Endothelial cell of umbilical vein (primary cell): ENCODE measurements at regions not wholly inside any gene's neighbourhood (a gene's known extent, or its start where the extent isn't known, plus 50 kb on each side); places are given as distances from the start of the nearest gene placed in this dataset.

ENCODE experiments used
- BruUV-seq: library from RNA; stranded (reverse); fragments of 400-500 nt; replicated peaks from 2 replicates; lab custom pipeline; 2021; lab: Mats Ljungman, UMichigan
- CTCF ChIA-PET: fragments of 300-600, 350-600 bp; sonication (Branson Sonifier 250); formaldehyde crosslinking; loops from one replicate; lab custom pipeline; 2021; ENCODE audit warnings: antibody characterized with exemption, inconsistent platforms; lab: Charles Lee
- POLR2A ChIA-PET: fragments of 300-600, 350-600 bp; sonication (Branson Sonifier 250); formaldehyde crosslinking; loops from one replicate; lab custom pipeline; 2021; ENCODE audit warnings: antibody characterized with exemption, inconsistent platforms; lab: Charles Lee
- DNase-seq: peaks from one replicate; pipeline ENCODE4 v3.0.0-alpha.2; 2011; ENCODE audit warnings: low read depth, low spot score
- FAIRE-seq: peaks from 2 replicates; lab custom pipeline; 2011; peaks lifted over from hg19 to GRCh38; lab: Jason Lieb, UNC
- H2AFZ ChIP-seq: 2 replicates; pipeline ENCODE4 v1.6.0; 2012; ENCODE audit warnings: low read depth, low read length, control low read depth, inconsistent platforms
- H3K27ac ChIP-seq: 2 replicates; pipeline ENCODE4 v1.5.1; 2011; ENCODE audit warnings: low read depth, mild to moderate bottlenecking, control low read depth, low read length, moderate library complexity; ENCODE audit not compliant: insufficient read depth
- H3K27me3 ChIP-seq, 2 experiments: 2 replicates each; pipeline versions ENCODE4 v1.6.0 to v1.6.1; 2011; ENCODE audit warnings: low read length in 2 of 2, mixed read lengths in 1 of 2; ENCODE audit not compliant: control insufficient read depth in 2 of 2, insufficient read depth in 2 of 2
- H3K36me3 ChIP-seq, 2 experiments: 2 replicates in 1 of 2; 3 replicates in 1 of 2; pipeline ENCODE4 v1.5.1; 2011; ENCODE audit warnings: low read length in 2 of 2, mild to moderate bottlenecking in 1 of 2, moderate library complexity in 1 of 2; ENCODE audit not compliant: control insufficient read depth in 2 of 2, insufficient read depth in 2 of 2; ENCODE audit errors: extremely low read depth in 1 of 2
- H3K4me1 ChIP-seq: 3 replicates; pipeline ENCODE4 v1.5.1; 2011; ENCODE audit warnings: mild to moderate bottlenecking, low read length; ENCODE audit not compliant: control insufficient read depth, insufficient read depth; ENCODE audit errors: extremely low read depth
- H3K4me2 ChIP-seq: 2 replicates; pipeline ENCODE4 v1.6.1; 2011; ENCODE audit warnings: low read length, control low read depth, mixed read lengths; ENCODE audit not compliant: insufficient read depth
- H3K4me3 ChIP-seq, 3 experiments: fragments of 200-600 bp in 1 of 3; sonication (generic), shearing (Covaris generic) in 1 of 3; replicated peaks in 1 of 3; 2 replicates each; pipeline ENCODE4 v1.5.1; 2011 to 2016; ENCODE audit warnings: control low read depth in 3 of 3, low read length in 3 of 3, mild to moderate bottlenecking in 2 of 3, inconsistent platforms in 1 of 3, low read depth in 1 of 3, moderate library complexity in 1 of 3; ENCODE audit not compliant: insufficient read depth in 1 of 3
- H3K79me2 ChIP-seq: 2 replicates; pipeline ENCODE4 v1.6.0; 2012; ENCODE audit warnings: low read length, inconsistent platforms; ENCODE audit not compliant: control insufficient read depth, insufficient read depth
- H3K9ac ChIP-seq: replicated peaks from 2 replicates; pipeline ENCODE3; 2011; ENCODE audit warnings: low read length, control low read depth; ENCODE audit not compliant: insufficient read depth; ENCODE audit errors: extremely low read depth
- H3K9me1 ChIP-seq: replicated peaks from 3 replicates; pipeline ENCODE4 v1.6.0; 2011; ENCODE audit warnings: mild to moderate bottlenecking, low read length; ENCODE audit not compliant: control insufficient read depth, insufficient read depth; ENCODE audit errors: extremely low read depth
- H3K9me3 ChIP-seq: replicated peaks from 2 replicates; pipeline ENCODE4 v1.5.1; 2012; ENCODE audit warnings: low read length, inconsistent platforms; ENCODE audit not compliant: control insufficient read depth, insufficient read depth
- H4K20me1 ChIP-seq: replicated peaks from 2 replicates; pipeline ENCODE3; 2011; ENCODE audit warnings: mild to moderate bottlenecking, low read length; ENCODE audit not compliant: control insufficient read depth, insufficient read depth; ENCODE audit errors: extremely low read depth
- CTCF ChIP-seq, 2 donors: IDR thresholded peaks; 1 replicate in 1 of 2; 2 replicates in 1 of 2; pipeline ENCODE4 v1.5.1; 2011; ENCODE audit warnings: low read length in 2 of 2, mild to moderate bottlenecking in 2 of 2, moderate library complexity in 2 of 2, control low read depth in 1 of 2, inconsistent platforms in 1 of 2, low read depth in 1 of 2; ENCODE audit not compliant: insufficient read depth in 1 of 2; ENCODE audit errors: extremely low read depth in 1 of 2
- EZH2 ChIP-seq: IDR thresholded peaks from 2 replicates; pipeline ENCODE4 v1.6.1; 2012; ENCODE audit warnings: borderline replicate concordance, low read depth, mild to moderate bottlenecking, moderate library complexity, low read length, inconsistent platforms; ENCODE audit not compliant: severe bottlenecking
- FOS ChIP-seq: IDR thresholded peaks from 2 replicates; pipeline ENCODE4 v1.6.1; 2011; ENCODE audit warnings: mild to moderate bottlenecking, low read length, moderate library complexity, borderline replicate concordance; ENCODE audit not compliant: insufficient read depth
- GATA2 ChIP-seq: IDR thresholded peaks from 2 replicates; pipeline ENCODE4 v1.7.0; 2011; ENCODE audit warnings: low read depth, mild to moderate bottlenecking, moderate library complexity, mixed read lengths, low read length; ENCODE audit not compliant: insufficient read length, insufficient read depth
- JUN ChIP-seq: IDR thresholded peaks from 2 replicates; pipeline ENCODE4 v1.6.1; 2011; ENCODE audit warnings: borderline replicate concordance, low read depth; ENCODE audit not compliant: insufficient read length, insufficient read depth
- MAX ChIP-seq: IDR thresholded peaks from 2 replicates; pipeline ENCODE4 v1.6.1; 2011; ENCODE audit not compliant: insufficient read depth, insufficient read length
- MYC ChIP-seq: IDR thresholded peaks from one replicate; pipeline ENCODE4 v1.6.1; 2011; ENCODE audit warnings: mild to moderate bottlenecking, low read depth, low read length
- POLR2A ChIP-seq: IDR thresholded peaks from 2 replicates; pipeline ENCODE4 v1.6.1; 2012; ENCODE audit warnings: low read depth, mild to moderate bottlenecking, control low read depth, low read length
- POLR2AphosphoS5 ChIP-seq: IDR thresholded peaks from 2 replicates; pipeline ENCODE4 v1.6.1; 2012; ENCODE audit warnings: low read depth, mild to moderate bottlenecking, control low read depth, low read length, moderate library complexity; ENCODE audit not compliant: insufficient read depth
- dilution Hi-C: fragments of 300-500 bp; cut with MboI; formaldehyde crosslinking; loops from one replicate; pipeline ENCODE4 v1.15.0; 2019; ENCODE audit warnings: low sequenced_read_pairs; ENCODE audit not compliant: extremely low pct_ligation_motif_present
- intact Hi-C: fragments of 100-400 bp; cut with micrococcal nuclease; formaldehyde crosslinking; loops from one replicate; pipeline ENCODE4 v1.10.0; 2022

GRCh38 chr21:16279731-16280581 is 550.2 kb downstream of the USP25 start:
- Histone ChIP-seq H3K9me3 (no peaks in the 10 kb centered on the region), H3K27me3 (no peaks in the 10 kb centered on the region), H3K9ac (peak overlapping the region; percentile 49), H3K4me1 (peaks cover 26% of the 10 kb centered on the region), H4K20me1 (no peaks in the 10 kb centered on the region), H3K27ac (peak overlapping the region; percentile 43), H3K4me2 (peak overlapping the region; percentile 77), H3K36me3 (no peaks in the 10 kb centered on the region), H3K4me3 (peak overlapping the region; percentile 2 to 30 (median 10)), H2AFZ (peak overlapping the region; percentile 78), H3K79me2 (no peaks in the 10 kb centered on the region), H3K9me1 (no peaks in the 10 kb centered on the region)
- peak; percentile 70 for DNase-seq
- intact Hi-C loops = no loop called here
- no TSS peak for BruUV-seq
- CTCF ChIA-PET = interaction anchor here (0.7 to 1.4 kb wide), 3 partner anchors 10 to 31 kb away, joined by 3 to 5 read pairs (median 3); no protein-coding TSS in a partner anchor
- FAIRE-seq = peak; percentile 67
- POLR2A ChIA-PET = no interaction called here
- TF ChIP-seq MYC = no peak
- TF ChIP-seq POLR2A = no peak
- no peak for TF ChIP-seq MAX
- no peak for TF ChIP-seq GATA2
- TF ChIP-seq EZH2 = no peak
- TF ChIP-seq FOS = no peak
- no peak for TF ChIP-seq JUN
- TF ChIP-seq CTCF (IDR thresholded peaks at IDR 0.05; ENCODE audit: extremely low read depth in 1 of 2, insufficient read depth in 1 of 2, low read depth in 1 of 2, low read length in 2 of 2) = no peak
- no peak for TF ChIP-seq POLR2AphosphoS5
- dilution Hi-C loops = no loop called here
